Osteocyte (in vitro differentiated cells): ENCODE measurements at regions not wholly inside any gene's neighbourhood (a gene's known extent, or its start where the extent isn't known, plus 50 kb on each side); places are given as distances from the start of the nearest gene placed in this dataset.

Experiments
- DNase-seq: peaks from one replicate; pipeline ENCODE4 v3.0.0; 2021; ENCODE audit warnings: mixed read lengths; ENCODE audit not compliant: unreplicated experiment; ENCODE audit errors: extremely low spot score
- H3K27ac Mint-ChIP-seq: one replicate; pipeline ENCODE4 v1.8.0; 2021; ENCODE audit warnings: mild to moderate bottlenecking, mixed read lengths; ENCODE audit not compliant: unreplicated experiment
- H3K27me3 Mint-ChIP-seq: one replicate; pipeline ENCODE4 v1.8.0; 2021; ENCODE audit warnings: mixed read lengths; ENCODE audit not compliant: unreplicated experiment
- H3K36me3 Mint-ChIP-seq: one replicate; pipeline ENCODE4 v1.8.0; 2021; ENCODE audit warnings: mixed read lengths; ENCODE audit not compliant: unreplicated experiment
- H3K4me1 Mint-ChIP-seq: one replicate; pipeline ENCODE4 v1.8.0; 2021; ENCODE audit warnings: mixed read lengths; ENCODE audit not compliant: unreplicated experiment
- H3K4me3 Mint-ChIP-seq: one replicate; pipeline ENCODE4 v1.8.0; 2021; ENCODE audit warnings: mild to moderate bottlenecking, moderate library complexity, mixed read lengths; ENCODE audit not compliant: unreplicated experiment
- H3K9me3 Mint-ChIP-seq: one replicate; pipeline ENCODE4 v1.8.0; 2021; ENCODE audit warnings: mixed read lengths; ENCODE audit not compliant: unreplicated experiment
- CTCF ChIP-seq: fragments of 200-600 bp; sonication (generic); IDR thresholded peaks from 2 replicates; pipeline ENCODE4 v1.5.0; 2021; ENCODE audit warnings: antibody characterized with exemption, mild to moderate bottlenecking, moderate library complexity

- Mint-ChIP-seq H3K27ac (no peak overlapping the region), H3K36me3 (no peaks in the 10 kb centered on the region), H3K4me1 (no peaks in the 10 kb centered on the region), H3K9me3 (peaks cover 47% of the 10 kb centered on the region), H3K27me3 (no peaks in the 10 kb centered on the region), H3K4me3 (no peak overlapping the region)
- TF ChIP-seq CTCF, result no peak
- no peak for DNase-seq
These were observed 190.3 kb downstream of the KIF2B start for GRCh38 chr17:54013072-54013471.

GRCh38 chr17:54015734-54016133 lies 193.0 kb downstream of the KIF2B start:
- H3K4me1 Mint-ChIP-seq, result no peaks in the 10 kb centered on the region
- H3K4me3 Mint-ChIP-seq, result no peak overlapping the region
- TF ChIP-seq CTCF, result no peak

GRCh38 chr17:54021418-54021817 lies 198.7 kb downstream of the KIF2B start:
- H3K27me3 Mint-ChIP-seq, result no peaks in the 10 kb centered on the region
- H3K27ac Mint-ChIP-seq, result no peak overlapping the region
- no peak for TF ChIP-seq CTCF
- H3K4me3 Mint-ChIP-seq, result no peak overlapping the region
- H3K4me1 Mint-ChIP-seq, result no peaks in the 10 kb centered on the region
- no peak for DNase-seq
- H3K36me3 Mint-ChIP-seq, result no peaks in the 10 kb centered on the region
- H3K9me3 Mint-ChIP-seq, result peaks cover 41% of the 10 kb centered on the region

More at GRCh38 chr17:54015734-54016133, 193.0 kb downstream of the KIF2B start:
- no peaks in the 10 kb centered on the region for H3K27me3 Mint-ChIP-seq
- no peaks in the 10 kb centered on the region for H3K36me3 Mint-ChIP-seq
- no peak for DNase-seq
- H3K27ac Mint-ChIP-seq, result no peak overlapping the region
- H3K9me3 Mint-ChIP-seq, result peaks cover 52% of the 10 kb centered on the region

GRCh38 chr17:54028986-54029580 lies 206.4 kb downstream of the KIF2B start:
- Mint-ChIP-seq H3K27ac (no peak overlapping the region), H3K4me1 (no peaks in the 10 kb centered on the region), H3K9me3 (peaks cover 29% of the 10 kb centered on the region), H3K27me3 (no peaks in the 10 kb centered on the region), H3K36me3 (no peaks in the 10 kb centered on the region), H3K4me3 (no peak overlapping the region)
- no peak for TF ChIP-seq CTCF
- DNase-seq, result no peak

GRCh38 chr17:54029986-54030385 lies 207.3 kb downstream of the KIF2B start:
- DNase-seq, result no peak
- no peak overlapping the region for H3K27ac Mint-ChIP-seq
- no peaks in the 10 kb centered on the region for H3K36me3 Mint-ChIP-seq
- no peak overlapping the region for H3K4me3 Mint-ChIP-seq
- peaks cover 31% of the 10 kb centered on the region for H3K9me3 Mint-ChIP-seq
- no peaks in the 10 kb centered on the region for H3K4me1 Mint-ChIP-seq
- no peak for TF ChIP-seq CTCF
- H3K27me3 Mint-ChIP-seq, result no peaks in the 10 kb centered on the region
